UCSD-AML1 (cell line): ENCODE measurements at regions not wholly inside any gene's neighbourhood (a gene's known extent, or its start where the extent isn't known, plus 50 kb on each side); places are given as distances from the start of the nearest gene placed in this dataset.

Experiments
- DNase-seq: peaks from one replicate; lab custom pipeline; 2025; ENCODE audit not compliant: unreplicated experiment; lab: John Stamatoyannopoulos, UW

GRCh38 chr1:227378871-227379554, 60.7 kb upstream of the CDC42BPA start:
- DNase-seq: no peak

DNA sequence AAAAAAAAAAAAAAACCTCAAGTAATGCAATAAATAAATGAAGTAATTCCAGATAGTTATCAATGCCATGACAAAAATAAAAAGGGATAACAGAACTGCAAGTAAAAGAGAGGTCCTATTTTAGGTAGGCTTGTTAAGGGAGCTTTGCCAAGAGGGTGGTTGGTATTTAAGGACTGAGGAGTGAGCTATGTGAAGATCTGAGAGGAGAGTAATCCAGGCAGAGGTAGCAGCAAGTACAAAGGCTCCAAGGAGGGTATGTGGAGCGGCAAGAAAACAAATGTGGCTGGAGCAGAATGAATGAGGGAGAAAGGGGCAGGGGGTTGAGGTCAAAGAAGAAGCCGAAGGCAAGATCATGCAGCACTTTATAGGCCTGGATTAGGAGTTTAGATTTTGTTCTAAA, 59.9 kb upstream of the CDC42BPA start:
- no peak for DNase-seq

- DNase-seq: no peak
These were observed 56.6 kb upstream of the CDC42BPA start for GRCh38 chr1:227374846-227375245.

DNA sequence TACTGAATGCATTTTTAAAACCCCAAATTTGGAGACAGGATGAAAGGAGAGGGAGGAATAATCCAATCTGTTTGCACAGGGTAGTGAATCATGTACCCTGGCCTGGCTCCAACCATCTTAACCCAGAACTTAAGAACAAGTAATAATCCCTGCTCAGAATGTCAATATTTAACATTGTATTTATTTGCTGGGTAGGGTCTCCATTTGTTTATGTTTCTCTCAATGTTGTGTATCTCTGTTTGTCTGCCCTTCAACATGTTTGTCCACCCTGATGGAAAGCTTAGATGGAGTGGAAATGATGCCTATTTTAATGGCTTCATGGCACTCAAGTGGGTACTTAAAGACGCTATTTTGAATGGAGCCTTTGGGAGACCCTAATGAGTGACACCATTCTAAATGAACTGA, 54.4 kb upstream of the CDC42BPA start:
- no peak for DNase-seq

DNA sequence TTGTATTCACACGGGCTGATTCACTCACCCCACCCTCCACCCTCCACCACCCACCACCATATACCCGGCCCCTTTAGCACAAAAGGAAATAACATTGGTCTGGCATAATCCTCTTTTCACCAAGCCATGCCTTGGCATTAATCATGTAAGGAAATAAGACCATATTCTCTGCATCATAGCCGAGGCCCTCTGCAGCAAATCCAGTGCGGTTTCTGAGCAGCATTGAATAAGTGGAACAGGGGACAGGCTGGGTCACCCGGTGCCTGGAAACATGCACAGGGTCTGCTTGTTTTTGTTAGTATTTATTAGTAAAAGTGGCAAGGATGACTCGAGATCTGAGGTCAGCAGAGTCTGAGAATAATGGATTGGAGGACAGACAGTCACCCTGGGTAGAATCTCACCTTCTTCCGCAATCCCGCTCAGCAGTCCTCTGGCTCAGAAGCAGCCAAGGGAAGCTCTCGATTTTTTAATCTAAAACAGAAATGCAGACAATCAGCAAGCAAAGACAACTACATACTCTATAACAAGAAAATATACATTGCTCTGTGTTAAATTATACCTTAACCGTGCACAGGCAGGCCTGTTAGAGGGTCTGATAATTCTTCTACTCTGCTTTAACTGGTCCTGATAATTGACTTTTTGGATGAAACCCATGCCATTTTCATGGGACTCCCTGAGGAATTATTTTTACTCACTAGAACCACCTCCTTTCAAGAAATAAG, 52.4 kb upstream of the CDC42BPA start:
- no peak for DNase-seq

DNA sequence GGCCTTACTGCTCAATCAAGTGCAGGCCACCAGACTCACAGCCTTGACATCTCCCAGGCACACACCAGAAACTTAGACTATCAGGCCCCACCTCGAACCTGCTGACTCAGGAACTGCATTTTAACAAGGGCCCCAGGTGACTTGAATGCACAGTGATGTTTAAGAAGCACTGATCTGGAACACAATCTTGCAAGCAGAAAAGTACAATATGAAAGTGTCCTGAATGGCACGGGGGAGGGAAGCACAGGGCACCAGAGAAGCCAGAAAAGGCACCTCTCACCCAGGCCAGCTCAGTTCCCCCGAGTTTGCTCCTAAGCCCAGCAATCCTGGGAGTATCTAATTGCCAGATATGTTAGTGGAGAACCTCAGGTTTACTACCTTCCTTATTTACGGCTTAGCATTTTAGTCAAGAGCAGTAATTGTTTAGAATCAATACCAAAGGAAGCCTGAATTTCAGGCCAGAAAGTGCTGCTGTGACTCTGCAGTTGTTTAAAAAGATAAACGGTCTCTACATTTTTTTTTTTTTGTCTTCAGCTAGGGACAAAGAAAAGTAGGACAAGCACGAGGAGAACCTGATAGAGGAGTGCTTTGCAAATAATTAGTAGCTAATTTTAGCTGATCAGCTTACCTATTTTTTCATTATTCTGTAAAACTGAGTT, 50.9 kb upstream of the CDC42BPA start:
- no peak for DNase-seq
